ENCODE measurements at regions not wholly inside any gene's neighbourhood (a gene's known extent, or its start where the extent isn't known, plus 50 kb on each side); places are given as distances from the start of the nearest gene placed in this dataset.
"Not testable (repeated sequence)": the region's sequence is repeated elsewhere in the genome, so short reads cannot be mapped to it uniquely, and the experiment has no call there.

DNA sequence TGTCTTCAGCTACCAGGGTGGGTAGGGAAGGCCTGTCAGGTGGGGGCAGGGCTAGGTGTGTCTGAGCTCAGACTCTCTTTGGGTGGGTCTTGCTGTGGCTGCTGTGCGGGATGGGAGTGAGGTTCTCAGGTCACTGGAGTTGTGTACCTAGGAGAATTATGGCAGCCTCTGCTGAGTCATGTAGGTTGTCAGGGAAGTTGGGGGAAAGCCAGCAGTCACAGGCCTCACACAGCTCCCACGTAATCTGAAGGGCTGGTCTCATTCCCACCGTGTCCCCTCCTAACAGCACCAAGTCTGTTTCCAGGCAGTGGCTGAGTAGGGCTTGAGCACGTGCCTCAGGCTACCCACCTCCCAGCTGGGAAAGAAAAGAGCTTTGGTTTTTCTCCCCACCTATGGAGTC is 67.0 kb downstream of the CHCHD4 start:
- no peaks in the 10 kb centered on the region for H3K4me1 ChIP-seq (ENCODE audit: control insufficient read depth, low read depth, low read length)
- no peak overlapping the region for H3K9ac ChIP-seq (ENCODE audit: low read length)

GRCh38 chr3:14047841-14048240 is 76.8 kb downstream of the CHCHD4 start:
- Histone ChIP-seq H3K9me3 (ENCODE audit: control insufficient read depth, low read depth, low read length) (no peaks in the 10 kb centered on the region), H3K27ac (ENCODE audit: low read length) (no peak overlapping the region), H3K9ac (ENCODE audit: low read length) (no peak overlapping the region), H3K36me3 (ENCODE audit: control insufficient read depth, low read depth, low read length) (no peaks in the 10 kb centered on the region), H3K27me3 (ENCODE audit: control insufficient read depth, insufficient read depth, low read length) (no peaks in the 10 kb centered on the region), H3K4me1 (ENCODE audit: control insufficient read depth, low read depth, low read length) (peaks cover 9% of the 10 kb centered on the region), H3K4me3 (ENCODE audit: low read length) (no peak overlapping the region)

More for the DNA sequence above, 67.0 kb downstream of the CHCHD4 start:
- Histone ChIP-seq H3K36me3 (ENCODE audit: control insufficient read depth, low read depth, low read length) (no peaks in the 10 kb centered on the region), H3K9me3 (ENCODE audit: control insufficient read depth, low read depth, low read length) (no peaks in the 10 kb centered on the region), H3K4me3 (ENCODE audit: low read length) (no peak overlapping the region), H3K27ac (ENCODE audit: low read length) (no peak overlapping the region), H3K27me3 (ENCODE audit: control insufficient read depth, insufficient read depth, low read length) (no peaks in the 10 kb centered on the region)

GRCh38 chr3:14047027-14047426 is 77.6 kb downstream of the CHCHD4 start:
- H3K27ac ChIP-seq (ENCODE audit: low read length): no peak overlapping the region
- no peak overlapping the region for H3K9ac ChIP-seq (ENCODE audit: low read length)
- H3K4me1 ChIP-seq (ENCODE audit: control insufficient read depth, low read depth, low read length): peaks cover 9% of the 10 kb centered on the region
- no peak overlapping the region for H3K4me3 ChIP-seq (ENCODE audit: low read length)
- H3K27me3 ChIP-seq (ENCODE audit: control insufficient read depth, insufficient read depth, low read length): no peaks in the 10 kb centered on the region
- H3K9me3 ChIP-seq (ENCODE audit: control insufficient read depth, low read depth, low read length): no peaks in the 10 kb centered on the region
- no peaks in the 10 kb centered on the region for H3K36me3 ChIP-seq (ENCODE audit: control insufficient read depth, low read depth, low read length)

GRCh38 chr3:14042680-14043079 is 82.0 kb downstream of the CHCHD4 start:
- Histone ChIP-seq H3K4me3 (ENCODE audit: low read length) (no peak overlapping the region), H3K4me1 (ENCODE audit: control insufficient read depth, low read depth, low read length) (peaks cover 9% of the 10 kb centered on the region), H3K36me3 (ENCODE audit: control insufficient read depth, low read depth, low read length) (no peaks in the 10 kb centered on the region), H3K9ac (ENCODE audit: low read length) (no peak overlapping the region), H3K9me3 (ENCODE audit: control insufficient read depth, low read depth, low read length) (no peaks in the 10 kb centered on the region), H3K27ac (ENCODE audit: low read length) (no peak overlapping the region), H3K27me3 (ENCODE audit: control insufficient read depth, insufficient read depth, low read length) (no peaks in the 10 kb centered on the region)

- no peak overlapping the region for H3K4me3 ChIP-seq (ENCODE audit: low read length)
- H3K27ac ChIP-seq (ENCODE audit: low read length): no peak overlapping the region
- no peaks in the 10 kb centered on the region for H3K9me3 ChIP-seq (ENCODE audit: control insufficient read depth, low read depth, low read length)
- H3K4me1 ChIP-seq (ENCODE audit: control insufficient read depth, low read depth, low read length): no peaks in the 10 kb centered on the region
- H3K27me3 ChIP-seq (ENCODE audit: control insufficient read depth, insufficient read depth, low read length): no peaks in the 10 kb centered on the region
- H3K36me3 ChIP-seq (ENCODE audit: control insufficient read depth, low read depth, low read length): no peaks in the 10 kb centered on the region
- H3K9ac ChIP-seq (ENCODE audit: low read length): no peak overlapping the region
Measured at GRCh38 chr3:14039149-14039548, 85.5 kb downstream of the CHCHD4 start.

- H3K4me3 ChIP-seq (ENCODE audit: low read length): no peak overlapping the region
- H3K9ac ChIP-seq (ENCODE audit: low read length): no peak overlapping the region
- H3K27ac ChIP-seq (ENCODE audit: low read length): no peak overlapping the region
- H3K9me3 ChIP-seq (ENCODE audit: control insufficient read depth, low read depth, low read length): no peaks in the 10 kb centered on the region
- no peaks in the 10 kb centered on the region for H3K36me3 ChIP-seq (ENCODE audit: control insufficient read depth, low read depth, low read length)
- H3K27me3 ChIP-seq (ENCODE audit: control insufficient read depth, insufficient read depth, low read length): no peaks in the 10 kb centered on the region
- no peaks in the 10 kb centered on the region for H3K4me1 ChIP-seq (ENCODE audit: control insufficient read depth, low read depth, low read length)
Measured at GRCh38 chr3:14037211-14037610, 87.5 kb downstream of the CHCHD4 start.

- H3K4me1 ChIP-seq (ENCODE audit: control insufficient read depth, low read depth, low read length): peaks cover 15% of the 10 kb centered on the region
- H3K9me3 ChIP-seq (ENCODE audit: control insufficient read depth, low read depth, low read length): no peaks in the 10 kb centered on the region
- H3K4me3 ChIP-seq (ENCODE audit: low read length): no peak overlapping the region
- no peaks in the 10 kb centered on the region for H3K36me3 ChIP-seq (ENCODE audit: control insufficient read depth, low read depth, low read length)
- no peaks in the 10 kb centered on the region for H3K27me3 ChIP-seq (ENCODE audit: control insufficient read depth, insufficient read depth, low read length)
- no peak overlapping the region for H3K9ac ChIP-seq (ENCODE audit: low read length)
- no peak overlapping the region for H3K27ac ChIP-seq (ENCODE audit: low read length)
Measured at GRCh38 chr3:14033023-14033422, 91.6 kb downstream of the CHCHD4 start.

- Histone ChIP-seq H3K9ac (ENCODE audit: low read length) (no peak overlapping the region), H3K27ac (ENCODE audit: low read length) (no peak overlapping the region), H3K36me3 (ENCODE audit: control insufficient read depth, low read depth, low read length) (no peaks in the 10 kb centered on the region), H3K27me3 (ENCODE audit: control insufficient read depth, insufficient read depth, low read length) (no peaks in the 10 kb centered on the region), H3K4me1 (ENCODE audit: control insufficient read depth, low read depth, low read length) (peaks cover 15% of the 10 kb centered on the region), H3K9me3 (ENCODE audit: control insufficient read depth, low read depth, low read length) (peaks cover 15% of the 10 kb centered on the region), H3K4me3 (ENCODE audit: low read length) (no peak overlapping the region)
Measured at GRCh38 chr3:14031271-14031670, 93.4 kb downstream of the CHCHD4 start.

DNA sequence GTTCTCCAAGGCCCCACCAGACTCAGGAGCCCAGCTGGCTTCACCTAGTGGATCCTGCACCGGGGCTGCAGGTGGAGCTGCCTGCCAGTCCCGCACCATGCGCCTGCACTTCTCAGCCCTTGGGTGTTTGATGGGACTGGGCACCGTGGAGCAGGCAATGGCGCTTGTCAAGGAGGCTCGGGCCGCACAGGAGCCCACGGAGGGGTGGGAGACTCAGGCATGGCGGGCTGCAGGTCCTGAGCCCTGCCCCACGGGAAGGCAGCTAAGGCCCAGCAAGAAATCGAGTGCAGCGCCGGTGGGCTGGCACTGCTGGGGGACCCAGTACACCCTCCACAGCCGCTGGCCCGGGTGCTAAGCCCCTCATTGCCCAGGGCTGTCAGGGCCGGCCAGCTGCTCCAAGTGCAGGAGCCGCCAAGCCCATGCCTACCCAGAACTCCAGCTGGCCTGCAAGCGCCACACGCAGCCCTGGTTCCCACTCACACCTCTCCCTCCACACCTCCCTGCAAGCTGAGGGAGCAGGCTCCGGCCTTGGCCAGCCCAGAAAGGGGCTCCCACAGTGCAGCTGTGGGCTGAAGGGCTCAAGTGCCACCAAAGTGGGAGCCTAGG is 95.2 kb downstream of the CHCHD4 start:
- peaks cover 21% of the 10 kb centered on the region for H3K9me3 ChIP-seq (ENCODE audit: control insufficient read depth, low read depth, low read length)
- H3K36me3 ChIP-seq (ENCODE audit: control insufficient read depth, low read depth, low read length); H3K4me3 ChIP-seq (ENCODE audit: low read length); H3K27me3 ChIP-seq (ENCODE audit: control insufficient read depth, insufficient read depth, low read length); H3K9ac ChIP-seq (ENCODE audit: low read length); H3K27ac ChIP-seq (ENCODE audit: low read length): not testable (repeated sequence)
- H3K4me1 ChIP-seq (ENCODE audit: control insufficient read depth, low read depth, low read length): peaks cover 15% of the 10 kb centered on the region

DNA sequence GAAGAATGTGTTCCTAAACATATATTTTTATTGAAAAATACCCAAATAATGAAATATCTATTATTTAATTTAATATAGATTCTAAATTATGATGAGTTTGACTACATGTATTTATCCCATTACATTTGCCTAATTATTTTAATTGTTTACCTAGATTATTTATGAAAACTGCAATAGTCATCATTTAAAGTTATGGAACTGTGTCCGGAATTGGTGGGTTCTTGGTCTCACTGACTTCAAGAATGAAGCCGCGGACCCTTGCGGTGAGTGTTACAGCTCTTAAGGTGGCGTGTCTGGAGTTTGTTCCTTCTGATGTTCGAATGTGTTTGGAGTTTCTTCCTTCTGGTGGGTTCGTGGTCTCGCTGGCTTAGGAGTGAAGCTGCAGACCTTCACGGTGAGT is 96.5 kb downstream of the CHCHD4 start:
- not testable (repeated sequence) for H3K27me3 ChIP-seq (ENCODE audit: control insufficient read depth, insufficient read depth, low read length); H3K36me3 ChIP-seq (ENCODE audit: control insufficient read depth, low read depth, low read length); H3K27ac ChIP-seq (ENCODE audit: low read length); H3K9ac ChIP-seq (ENCODE audit: low read length); H3K4me3 ChIP-seq (ENCODE audit: low read length)
- Histone ChIP-seq H3K9me3 (ENCODE audit: control insufficient read depth, low read depth, low read length) (peaks cover 27% of the 10 kb centered on the region), H3K4me1 (ENCODE audit: control insufficient read depth, low read depth, low read length) (peaks cover 15% of the 10 kb centered on the region)

GRCh38 chr3:14019459-14019858 is 105.2 kb downstream of the CHCHD4 start:
- Histone ChIP-seq H3K9ac (ENCODE audit: low read length) (no peak overlapping the region), H3K27me3 (ENCODE audit: control insufficient read depth, insufficient read depth, low read length) (no peaks in the 10 kb centered on the region), H3K4me1 (ENCODE audit: control insufficient read depth, low read depth, low read length) (no peaks in the 10 kb centered on the region), H3K4me3 (ENCODE audit: low read length) (no peak overlapping the region), H3K9me3 (ENCODE audit: control insufficient read depth, low read depth, low read length) (peaks cover 13% of the 10 kb centered on the region), H3K36me3 (ENCODE audit: control insufficient read depth, low read depth, low read length) (no peaks in the 10 kb centered on the region), H3K27ac (ENCODE audit: low read length) (no peak overlapping the region)

DNA sequence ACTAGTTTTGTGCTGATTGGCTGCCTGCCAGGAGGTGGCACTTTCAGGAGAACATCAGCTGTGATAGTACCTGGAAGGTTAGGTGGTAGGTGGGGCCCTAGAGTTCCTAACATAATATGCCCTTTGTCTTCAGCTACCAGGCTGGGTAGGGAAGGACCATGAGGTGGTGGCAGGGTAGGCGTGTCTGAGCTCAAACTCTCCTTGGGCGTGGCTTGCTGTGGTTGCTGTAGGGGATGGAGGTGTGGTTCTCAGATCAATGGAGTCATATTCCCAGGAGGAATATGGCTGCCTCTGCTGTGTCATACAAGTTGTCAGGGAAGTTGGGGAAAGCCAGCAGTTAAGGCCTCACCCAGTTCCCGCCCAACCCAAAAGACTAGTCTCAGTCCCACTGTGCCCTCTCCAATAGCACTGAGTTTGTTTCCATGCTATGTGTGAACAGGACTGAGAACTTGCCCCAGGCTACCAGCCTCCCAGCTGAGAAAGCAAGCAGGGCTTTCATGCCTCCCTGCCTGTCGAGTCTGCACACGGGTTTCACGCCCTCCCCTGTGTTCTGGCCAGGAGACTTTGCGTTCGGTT is 107.7 kb downstream of the CHCHD4 start:
- no peaks in the 10 kb centered on the region for H3K36me3 ChIP-seq (ENCODE audit: control insufficient read depth, low read depth, low read length)
- no peak overlapping the region for H3K27ac ChIP-seq (ENCODE audit: low read length)
- H3K9me3 ChIP-seq (ENCODE audit: control insufficient read depth, low read depth, low read length): no peaks in the 10 kb centered on the region
- H3K27me3 ChIP-seq (ENCODE audit: control insufficient read depth, insufficient read depth, low read length): no peaks in the 10 kb centered on the region
- no peaks in the 10 kb centered on the region for H3K4me1 ChIP-seq (ENCODE audit: control insufficient read depth, low read depth, low read length)
- H3K9ac ChIP-seq (ENCODE audit: low read length): no peak overlapping the region
- H3K4me3 ChIP-seq (ENCODE audit: low read length): no peak overlapping the region
